Fibroblast of mammary gland (primary cell): ENCODE measurements at regions not wholly inside any gene's neighbourhood (a gene's known extent, or its start where the extent isn't known, plus 50 kb on each side); places are given as distances from the start of the nearest gene placed in this dataset.

Source experiments
- DNase-seq: peaks from one replicate; pipeline ENCODE4 v3.0.0-alpha.2; 2010; ENCODE audit warnings: low read depth
- H3K4me3 ChIP-seq: 2 replicates; pipeline ENCODE4 v1.5.1; 2011; ENCODE audit warnings: low read depth, mild to moderate bottlenecking, low read length, moderate library complexity; ENCODE audit not compliant: control insufficient read depth
- CTCF ChIP-seq: conservative IDR thresholded peaks from 2 replicates; pipeline ENCODE4 v1.5.1; 2011; ENCODE audit warnings: low read depth, low read length, inconsistent platforms; ENCODE audit not compliant: control insufficient read depth, insufficient read depth

- no peak for TF ChIP-seq CTCF
- no peak overlapping the region for H3K4me3 ChIP-seq
- DNase-seq = no peak
These were observed 253.6 kb upstream of the DACH1 start for GRCh38 chr13:72120632-72121031.

- no peak overlapping the region for H3K4me3 ChIP-seq
- TF ChIP-seq CTCF = no peak
- DNase-seq = no peak
These were observed 246.9 kb upstream of the DACH1 start for GRCh38 chr13:72113931-72114330.

GRCh38 chr13:72113076-72113475 is 246.1 kb upstream of the DACH1 start:
- DNase-seq = no peak
- TF ChIP-seq CTCF = no peak
- no peak overlapping the region for H3K4me3 ChIP-seq

- no peak for DNase-seq
- H3K4me3 ChIP-seq = no peak overlapping the region
- no peak for TF ChIP-seq CTCF
These were observed 245.2 kb upstream of the DACH1 start for GRCh38 chr13:72112216-72112615.

GRCh38 chr13:72109863-72110262 is 242.9 kb upstream of the DACH1 start:
- H3K4me3 ChIP-seq = no peak overlapping the region
- DNase-seq = no peak
- no peak for TF ChIP-seq CTCF

GRCh38 chr13:72104656-72105180 is 237.7 kb upstream of the DACH1 start:
- DNase-seq = no peak
- no peak for TF ChIP-seq CTCF

More at GRCh38 chr13:72104656-72105180, 237.7 kb upstream of the DACH1 start:
- no peak overlapping the region for H3K4me3 ChIP-seq
